ENCODE measurements at regions not wholly inside any gene's neighbourhood (a gene's known extent, or its start where the extent isn't known, plus 50 kb on each side); places are given as distances from the start of the nearest gene placed in this dataset.

DNA sequence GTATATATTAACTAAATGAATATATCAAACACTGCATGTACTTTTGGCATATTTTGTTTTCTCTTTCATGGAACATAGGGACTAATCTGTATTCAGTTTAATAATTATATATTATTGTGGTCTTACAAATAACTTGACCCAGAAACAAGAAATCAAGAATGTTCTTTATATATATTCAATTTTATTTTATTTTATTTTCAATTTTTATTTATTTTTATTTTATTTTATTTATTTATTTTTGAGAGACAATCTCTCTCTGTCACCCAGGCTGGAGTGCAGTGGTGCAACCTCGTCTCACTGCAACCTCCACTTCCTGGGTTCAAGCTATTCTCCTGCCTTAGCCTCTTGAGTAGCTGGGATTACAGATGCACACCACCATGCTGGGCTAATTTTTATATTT, 258.4 kb upstream of the MYO3A start (continued):
- TF ChIP-seq ZNF274 (IDR thresholded peaks at IDR 0.05; ENCODE audit: borderline replicate concordance, extremely low read depth, low read length) (no peak), MAFK (IDR thresholded peaks at IDR 0.05; ENCODE audit: low read depth, low read length) (no peak), HDAC6 (IDR thresholded peaks at IDR 0.05; ENCODE audit: low read depth, low read length) (no peak), ASH2L (IDR thresholded peaks at IDR 0.05; ENCODE audit: low read length) (no peak), EP300 (IDR thresholded peaks at IDR 0.05; ENCODE audit: borderline replicate concordance in 1 of 2, low read depth in 2 of 2, low read length in 2 of 2) (no peak)
